ENCODE measurements at regions not wholly inside any gene's neighbourhood (a gene's known extent, or its start where the extent isn't known, plus 50 kb on each side); places are given as distances from the start of the nearest gene placed in this dataset.

DNA sequence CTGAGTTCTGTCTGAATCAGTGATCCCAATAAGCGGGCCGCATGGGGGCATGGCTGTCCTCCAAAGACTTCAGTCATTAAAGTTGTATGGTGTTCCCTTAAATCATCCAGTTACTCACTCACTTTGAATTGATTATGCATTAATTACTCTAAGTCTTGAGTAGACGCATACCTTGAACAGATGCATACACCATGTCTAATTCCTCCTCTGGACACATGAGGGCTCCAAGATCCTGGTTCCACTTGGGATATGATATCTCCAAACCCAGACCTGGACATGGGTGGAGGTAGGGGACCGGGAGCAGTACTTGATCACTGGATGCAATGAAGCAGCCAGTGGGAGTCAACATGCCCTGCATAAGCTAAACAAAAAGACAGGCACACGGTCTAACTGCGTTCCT is 204.5 kb downstream of the FNDC1 start:
- TF ChIP-seq, protein P1, sequence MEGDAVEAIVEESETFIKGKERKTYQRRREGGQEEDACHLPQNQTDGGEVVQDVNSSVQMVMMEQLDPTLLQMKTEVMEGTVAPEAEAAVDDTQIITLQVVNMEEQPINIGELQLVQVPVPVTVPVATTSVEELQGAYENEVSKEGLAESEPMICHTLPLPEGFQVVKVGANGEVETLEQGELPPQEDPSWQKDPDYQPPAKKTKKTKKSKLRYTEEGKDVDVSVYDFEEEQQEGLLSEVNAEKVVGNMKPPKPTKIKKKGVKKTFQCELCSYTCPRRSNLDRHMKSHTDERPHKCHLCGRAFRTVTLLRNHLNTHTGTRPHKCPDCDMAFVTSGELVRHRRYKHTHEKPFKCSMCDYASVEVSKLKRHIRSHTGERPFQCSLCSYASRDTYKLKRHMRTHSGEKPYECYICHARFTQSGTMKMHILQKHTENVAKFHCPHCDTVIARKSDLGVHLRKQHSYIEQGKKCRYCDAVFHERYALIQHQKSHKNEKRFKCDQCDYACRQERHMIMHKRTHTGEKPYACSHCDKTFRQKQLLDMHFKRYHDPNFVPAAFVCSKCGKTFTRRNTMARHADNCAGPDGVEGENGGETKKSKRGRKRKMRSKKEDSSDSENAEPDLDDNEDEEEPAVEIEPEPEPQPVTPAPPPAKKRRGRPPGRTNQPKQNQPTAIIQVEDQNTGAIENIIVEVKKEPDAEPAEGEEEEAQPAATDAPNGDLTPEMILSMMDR (IDR thresholded peaks at IDR 0.05), result no peak
- TF ChIP-seq POLR2AphosphoS5 (IDR thresholded peaks at IDR 0.05) (no peak), POLR2A (IDR thresholded peaks at IDR 0.05) (no peak), EP300 (IDR thresholded peaks at IDR 0.05; ENCODE audit: low read depth) (no peak)

Measured in transverse colon (tissue), 4 donors.